Colonic mucosa (tissue), 4 donors: ENCODE measurements at regions not wholly inside any gene's neighbourhood (a gene's known extent, or its start where the extent isn't known, plus 50 kb on each side); places are given as distances from the start of the nearest gene placed in this dataset.

Experiments used
- DNase-seq: peaks from one replicate; pipeline ENCODE4 v3.0.0-alpha.2; 2020
- H3K27ac ChIP-seq: fragments of 200-600 bp; one replicate; pipeline ENCODE4 v1.8.0; 2021
- H3K27me3 ChIP-seq: fragments of 200-600 bp; one replicate; pipeline ENCODE4 v1.8.0; 2021
- H3K36me3 ChIP-seq: fragments of 200-600 bp; one replicate; pipeline ENCODE4 v1.8.0; 2021
- H3K4me1 ChIP-seq: fragments of 200-600 bp; one replicate; pipeline ENCODE4 v1.8.0; 2021; ENCODE audit warnings: mild to moderate bottlenecking
- H3K4me3 ChIP-seq: fragments of 200-600 bp; one replicate; pipeline ENCODE4 v1.8.0; 2021
- H3K9ac ChIP-seq, 2 donors: one replicate each; pipeline ENCODE4 v1.7.0; 2013; ENCODE audit warnings: control low read depth in 2 of 2, low read depth in 2 of 2, low read length in 2 of 2
- H3K9me3 ChIP-seq: fragments of 200-600 bp; one replicate; pipeline ENCODE4 v1.8.0; 2021
- CTCF ChIP-seq: fragments of 200-600 bp; IDR thresholded peaks from one replicate; pipeline ENCODE4 v1.8.0; 2022; ENCODE audit warnings: antibody characterized with exemption, mild to moderate bottlenecking
- intact Hi-C: fragments of 100-400 bp; cut with DNase I; formaldehyde crosslinking; loops from one replicate; pipeline ENCODE4 v1.14.1; 2022
- donor health status: healthy.
- donor health status: DM: no; HTN: no; CAD: no.
- donor health status: DM: no; HTN: no; CAD: no.

GRCh38 chr21:27134516-27134915 lies 167.6 kb upstream of the ADAMTS5 start:
- H3K9me3 ChIP-seq, result no peaks in the 10 kb centered on the region
- H3K27me3 ChIP-seq, result no peaks in the 10 kb centered on the region
- TF ChIP-seq CTCF, result no peak
- intact Hi-C loops, result no loop called here
- H3K36me3 ChIP-seq, result no peaks in the 10 kb centered on the region
- no peak for DNase-seq
- H3K4me1 ChIP-seq, result no peaks in the 10 kb centered on the region
- H3K9ac ChIP-seq, result no peak overlapping the region
- no peak overlapping the region for H3K4me3 ChIP-seq
- no peak overlapping the region for H3K27ac ChIP-seq

- H3K4me3 ChIP-seq, result no peak overlapping the region
- intact Hi-C loops, result no loop called here
- H3K27ac ChIP-seq, result no peak overlapping the region
- H3K4me1 ChIP-seq, result no peaks in the 10 kb centered on the region
- no peaks in the 10 kb centered on the region for H3K36me3 ChIP-seq
- no peaks in the 10 kb centered on the region for H3K9me3 ChIP-seq
- no peak for DNase-seq
- H3K27me3 ChIP-seq, result no peaks in the 10 kb centered on the region
- TF ChIP-seq CTCF, result no peak
- H3K9ac ChIP-seq, result no peak overlapping the region
Measured at GRCh38 chr21:27132266-27132665, 165.4 kb upstream of the ADAMTS5 start.

- H3K36me3 ChIP-seq, result no peaks in the 10 kb centered on the region
- H3K4me1 ChIP-seq, result no peaks in the 10 kb centered on the region
- no peak for DNase-seq
- H3K4me3 ChIP-seq, result no peak overlapping the region
- no peak overlapping the region for H3K27ac ChIP-seq
- H3K9ac ChIP-seq, result no peak overlapping the region
- H3K9me3 ChIP-seq, result no peaks in the 10 kb centered on the region
- H3K27me3 ChIP-seq, result no peaks in the 10 kb centered on the region
- TF ChIP-seq CTCF, result no peak
- intact Hi-C loops, result no loop called here
Measured at GRCh38 chr21:27130154-27130553, 163.3 kb upstream of the ADAMTS5 start.

GRCh38 chr21:27129694-27130093 lies 162.8 kb upstream of the ADAMTS5 start:
- no peak overlapping the region for H3K27ac ChIP-seq
- H3K4me1 ChIP-seq, result no peaks in the 10 kb centered on the region
- no peak overlapping the region for H3K4me3 ChIP-seq
- no peak overlapping the region for H3K9ac ChIP-seq
- no peaks in the 10 kb centered on the region for H3K36me3 ChIP-seq
- no peaks in the 10 kb centered on the region for H3K27me3 ChIP-seq
- no peak for TF ChIP-seq CTCF
- intact Hi-C loops, result no loop called here
- no peak for DNase-seq
- no peaks in the 10 kb centered on the region for H3K9me3 ChIP-seq

GRCh38 chr21:27129215-27129614 lies 162.3 kb upstream of the ADAMTS5 start:
- no peak for TF ChIP-seq CTCF
- H3K9me3 ChIP-seq, result no peaks in the 10 kb centered on the region
- H3K4me3 ChIP-seq, result no peak overlapping the region
- intact Hi-C loops, result no loop called here
- no peaks in the 10 kb centered on the region for H3K4me1 ChIP-seq
- H3K27me3 ChIP-seq, result no peaks in the 10 kb centered on the region
- H3K9ac ChIP-seq, result no peak overlapping the region
- no peak overlapping the region for H3K27ac ChIP-seq
- DNase-seq, result no peak
- no peaks in the 10 kb centered on the region for H3K36me3 ChIP-seq

GRCh38 chr21:27126140-27126539 lies 159.3 kb upstream of the ADAMTS5 start:
- no peak overlapping the region for H3K4me3 ChIP-seq
- no peaks in the 10 kb centered on the region for H3K27me3 ChIP-seq
- intact Hi-C loops, result no loop called here
- H3K9me3 ChIP-seq, result no peaks in the 10 kb centered on the region
- H3K36me3 ChIP-seq, result no peaks in the 10 kb centered on the region
- H3K27ac ChIP-seq, result no peak overlapping the region
- no peak for DNase-seq
- no peak overlapping the region for H3K9ac ChIP-seq
- no peak for TF ChIP-seq CTCF
- H3K4me1 ChIP-seq, result no peaks in the 10 kb centered on the region
